NT2/D1 (cell line): ENCODE measurements at regions not wholly inside any gene's neighbourhood (a gene's known extent, or its start where the extent isn't known, plus 50 kb on each side); places are given as distances from the start of the nearest gene placed in this dataset.

Experiments
- SUZ12 ChIP-seq: IDR thresholded peaks from 2 replicates; pipeline ENCODE4 v1.6.1; 2011; ENCODE audit not compliant: insufficient read length, insufficient read depth; ENCODE audit errors: extremely low read depth
- YY1 ChIP-seq: IDR thresholded peaks from 2 replicates; pipeline ENCODE4 v1.6.1; 2011; ENCODE audit not compliant: insufficient read length, insufficient read depth
- ZNF274 ChIP-seq: IDR thresholded peaks from 2 replicates; pipeline ENCODE4 v1.6.1; 2011; ENCODE audit warnings: mild to moderate bottlenecking, low read depth, low read length

- TF ChIP-seq SUZ12 (no peak), YY1 (no peak), ZNF274 (no peak)
Observed at GRCh38 chr12:131525795-131526508, 184.9 kb upstream of the SFSWAP start.
